Vagina (tissue), 2 donors: ENCODE measurements at regions not wholly inside any gene's neighbourhood (a gene's known extent, or its start where the extent isn't known, plus 50 kb on each side); places are given as distances from the start of the nearest gene placed in this dataset.

ENCODE experiments used
- POLR2A ChIP-seq, 2 donors: fragments of 450-650 bp; IDR thresholded peaks; one replicate each; pipeline ENCODE4 v1.6.1; 2017; ENCODE audit warnings: antibody characterized with exemption in 2 of 2, mild to moderate bottlenecking in 2 of 2, moderate library complexity in 2 of 2
- TF ChIP-seq, protein P1 (sequence below), 3 experiments: fragments of 450-650 bp in 2 of 3; fragments of 200-600 bp in 1 of 3; sonication (generic) in 1 of 3; IDR thresholded peaks; one replicate each; pipeline ENCODE4 v1.5.1; 2017 to 2019; ENCODE audit warnings: antibody characterized with exemption in 3 of 3, mild to moderate bottlenecking in 2 of 3, moderate library complexity in 2 of 3

DNA sequence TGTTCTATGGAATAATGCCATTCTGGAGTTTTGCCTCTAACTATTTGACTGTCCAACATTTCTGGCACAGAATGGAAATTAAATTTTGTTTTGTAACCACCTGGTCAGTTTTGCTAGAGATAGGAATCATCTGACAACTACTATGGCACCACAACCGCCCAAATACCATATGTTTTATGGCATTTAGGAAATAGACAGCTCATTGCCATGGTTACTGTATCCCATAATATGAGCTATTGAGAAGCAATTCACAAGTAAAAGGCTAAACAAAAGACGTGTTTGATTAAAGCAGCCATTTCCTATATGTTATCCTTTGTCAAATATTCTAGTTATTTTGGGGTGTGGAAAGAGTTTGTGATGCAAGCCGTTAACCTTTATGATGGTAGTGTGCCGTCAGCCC, 1105.3 kb upstream of the LCORL start:
- TF ChIP-seq POLR2A (IDR thresholded peaks at IDR 0.05) = no peak
- TF ChIP-seq, protein P1, sequence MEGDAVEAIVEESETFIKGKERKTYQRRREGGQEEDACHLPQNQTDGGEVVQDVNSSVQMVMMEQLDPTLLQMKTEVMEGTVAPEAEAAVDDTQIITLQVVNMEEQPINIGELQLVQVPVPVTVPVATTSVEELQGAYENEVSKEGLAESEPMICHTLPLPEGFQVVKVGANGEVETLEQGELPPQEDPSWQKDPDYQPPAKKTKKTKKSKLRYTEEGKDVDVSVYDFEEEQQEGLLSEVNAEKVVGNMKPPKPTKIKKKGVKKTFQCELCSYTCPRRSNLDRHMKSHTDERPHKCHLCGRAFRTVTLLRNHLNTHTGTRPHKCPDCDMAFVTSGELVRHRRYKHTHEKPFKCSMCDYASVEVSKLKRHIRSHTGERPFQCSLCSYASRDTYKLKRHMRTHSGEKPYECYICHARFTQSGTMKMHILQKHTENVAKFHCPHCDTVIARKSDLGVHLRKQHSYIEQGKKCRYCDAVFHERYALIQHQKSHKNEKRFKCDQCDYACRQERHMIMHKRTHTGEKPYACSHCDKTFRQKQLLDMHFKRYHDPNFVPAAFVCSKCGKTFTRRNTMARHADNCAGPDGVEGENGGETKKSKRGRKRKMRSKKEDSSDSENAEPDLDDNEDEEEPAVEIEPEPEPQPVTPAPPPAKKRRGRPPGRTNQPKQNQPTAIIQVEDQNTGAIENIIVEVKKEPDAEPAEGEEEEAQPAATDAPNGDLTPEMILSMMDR (IDR thresholded peaks at IDR 0.05) = no peak
